Caco-2 (cell line): ENCODE measurements at regions not wholly inside any gene's neighbourhood (a gene's known extent, or its start where the extent isn't known, plus 50 kb on each side); places are given as distances from the start of the nearest gene placed in this dataset.

Experiments used
- BruUV-seq: library from RNA; stranded (reverse); fragments of 400-500 nt; replicated peaks from 2 replicates; lab custom pipeline; 2021; lab: Mats Ljungman, UMichigan
- CTCF ChIA-PET: fragments of 300-600 bp; sonication (Branson Sonifier 250); formaldehyde crosslinking; loops from one replicate; lab custom pipeline; 2022; ENCODE audit warnings: antibody characterized with exemption; lab: Charles Lee
- POLR2A ChIA-PET: fragments of 300-600 bp; sonication (Branson Sonifier 250); formaldehyde crosslinking; loops from one replicate; lab custom pipeline; 2022; ENCODE audit warnings: antibody characterized with exemption; lab: Charles Lee
- DNase-seq, 2 experiments: peaks; one replicate each; pipeline versions ENCODE4 v3.0.0 to v3.0.0-alpha.2; 2020 to 2022
- H3K27me3 ChIP-seq: replicated peaks from 2 replicates; pipeline ENCODE4 v1.6.0; 2011; ENCODE audit warnings: low read length; ENCODE audit not compliant: control insufficient read depth, insufficient read depth
- H3K36me3 ChIP-seq: 2 replicates; pipeline ENCODE4 v1.5.1; 2011; ENCODE audit warnings: low read length; ENCODE audit not compliant: control insufficient read depth, insufficient read depth
- H3K4me1 ChIP-seq: fragments of 250-450 bp; sonication (Bioruptor Pico); 2 replicates; pipeline ENCODE4 v1.5.1; 2020; ENCODE audit warnings: mild to moderate bottlenecking
- H3K4me3 ChIP-seq: 2 replicates; pipeline ENCODE4 v1.5.1; 2011; ENCODE audit warnings: low read depth, mild to moderate bottlenecking, control low read depth, low read length
- H3K9me3 ChIP-seq: fragments of 250-450 bp; sonication (Bioruptor Pico); 2 replicates; pipeline ENCODE4 v1.5.1; 2020; ENCODE audit warnings: mild to moderate bottlenecking, moderate library complexity
- H3K27ac Mint-ChIP-seq: one replicate; pipeline ENCODE4 v1.8.0; 2022; ENCODE audit warnings: mixed read lengths; ENCODE audit not compliant: unreplicated experiment
- H3K27me3 Mint-ChIP-seq: one replicate; pipeline ENCODE4 v1.8.0; 2022; ENCODE audit warnings: mixed read lengths; ENCODE audit not compliant: insufficient read depth, unreplicated experiment
- H3K36me3 Mint-ChIP-seq: one replicate; pipeline ENCODE4 v1.8.0; 2022; ENCODE audit warnings: mild to moderate bottlenecking, mixed read lengths; ENCODE audit not compliant: insufficient read depth, unreplicated experiment
- H3K4me1 Mint-ChIP-seq: one replicate; pipeline ENCODE4 v1.8.0; 2022; ENCODE audit warnings: low read depth, mixed read lengths; ENCODE audit not compliant: unreplicated experiment
- H3K4me3 Mint-ChIP-seq: one replicate; pipeline ENCODE4 v1.8.0; 2022; ENCODE audit warnings: mild to moderate bottlenecking, moderate library complexity, mixed read lengths; ENCODE audit not compliant: unreplicated experiment
- H3K9me3 Mint-ChIP-seq: one replicate; pipeline ENCODE4 v1.8.0; 2022; ENCODE audit warnings: mixed read lengths; ENCODE audit not compliant: unreplicated experiment
- intact Hi-C: fragments of 100-400 bp; cut with micrococcal nuclease; formaldehyde crosslinking; loops from one replicate; pipeline ENCODE4 v1.10.0; 2022; ENCODE audit not compliant: unreplicated experiment
- TF ChIP-seq, protein P1 (sequence below), 2 experiments: fragments of 200-600 bp in 1 of 2; IDR thresholded peaks; 1 replicate in 1 of 2; 2 replicates in 1 of 2; pipeline versions ENCODE4 v1.5.1 to v1.8.0; 2011 to 2022; ENCODE audit warnings: antibody characterized with exemption in 1 of 2, control low read depth in 1 of 2, inconsistent platforms in 1 of 2, low read depth in 1 of 2, low read length in 1 of 2, mild to moderate bottlenecking in 1 of 2, moderate library complexity in 1 of 2; ENCODE audit not compliant: insufficient read depth in 1 of 2, severe bottlenecking in 1 of 2, unreplicated experiment in 1 of 2

DNA sequence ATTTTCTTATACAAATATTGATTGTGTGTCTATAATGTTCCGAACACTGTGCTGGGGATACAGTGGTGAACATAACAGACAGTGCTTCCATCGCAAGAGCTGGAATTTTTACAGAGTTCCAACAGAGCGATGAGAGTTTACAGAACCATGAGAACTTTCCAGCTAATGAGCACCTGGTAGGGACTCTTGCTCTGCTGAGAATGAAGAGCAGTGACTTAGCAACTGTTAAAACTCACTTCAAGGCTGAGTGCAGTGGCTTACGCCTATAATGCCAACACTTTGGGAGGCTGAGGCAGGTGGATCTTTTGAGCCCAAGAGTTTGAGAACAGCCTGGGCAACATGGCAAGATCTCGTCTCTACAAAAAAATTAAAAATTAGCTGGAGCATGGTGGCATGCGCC is 113.8 kb upstream of the DIO2 start:
- H3K4me3 Mint-ChIP-seq, result no peak overlapping the region

DNA sequence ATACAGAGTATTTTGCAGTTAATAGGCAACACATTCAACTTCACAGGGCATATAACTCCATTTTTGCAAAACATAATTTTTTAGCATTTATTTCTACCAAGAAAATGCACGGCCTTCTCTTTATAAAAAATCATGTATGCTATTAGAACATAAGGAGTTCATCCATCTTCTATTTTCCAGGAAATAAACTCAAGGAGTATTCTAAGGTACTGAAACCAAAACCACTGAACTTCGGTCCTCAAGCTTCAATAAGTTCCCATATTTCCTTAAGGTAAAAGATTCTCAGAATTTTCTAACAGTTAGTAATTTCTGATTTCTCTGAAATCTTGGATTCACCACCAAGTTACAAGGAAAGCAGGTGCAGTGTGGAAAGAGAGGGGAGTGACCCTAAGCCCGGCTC is 113.3 kb upstream of the DIO2 start:
- intact Hi-C loops, result no loop called here
- ChIA-PET POLR2A (no interaction called here), CTCF (no interaction called here)
- H3K4me1 ChIP-seq, result no peaks in the 10 kb centered on the region
- TF ChIP-seq, protein P1, sequence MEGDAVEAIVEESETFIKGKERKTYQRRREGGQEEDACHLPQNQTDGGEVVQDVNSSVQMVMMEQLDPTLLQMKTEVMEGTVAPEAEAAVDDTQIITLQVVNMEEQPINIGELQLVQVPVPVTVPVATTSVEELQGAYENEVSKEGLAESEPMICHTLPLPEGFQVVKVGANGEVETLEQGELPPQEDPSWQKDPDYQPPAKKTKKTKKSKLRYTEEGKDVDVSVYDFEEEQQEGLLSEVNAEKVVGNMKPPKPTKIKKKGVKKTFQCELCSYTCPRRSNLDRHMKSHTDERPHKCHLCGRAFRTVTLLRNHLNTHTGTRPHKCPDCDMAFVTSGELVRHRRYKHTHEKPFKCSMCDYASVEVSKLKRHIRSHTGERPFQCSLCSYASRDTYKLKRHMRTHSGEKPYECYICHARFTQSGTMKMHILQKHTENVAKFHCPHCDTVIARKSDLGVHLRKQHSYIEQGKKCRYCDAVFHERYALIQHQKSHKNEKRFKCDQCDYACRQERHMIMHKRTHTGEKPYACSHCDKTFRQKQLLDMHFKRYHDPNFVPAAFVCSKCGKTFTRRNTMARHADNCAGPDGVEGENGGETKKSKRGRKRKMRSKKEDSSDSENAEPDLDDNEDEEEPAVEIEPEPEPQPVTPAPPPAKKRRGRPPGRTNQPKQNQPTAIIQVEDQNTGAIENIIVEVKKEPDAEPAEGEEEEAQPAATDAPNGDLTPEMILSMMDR (IDR thresholded peaks at IDR 0.05; ENCODE audit: insufficient read depth in 1 of 2, low read depth in 1 of 2, low read length in 1 of 2, severe bottlenecking in 1 of 2, unreplicated experiment in 1 of 2), result no peak
- no TSS peak for BruUV-seq
- DNase-seq, result no peak
- H3K9me3 Mint-ChIP-seq, result no peaks in the 10 kb centered on the region
- H3K27me3 ChIP-seq, result no peaks in the 10 kb centered on the region
- no peaks in the 10 kb centered on the region for H3K36me3 Mint-ChIP-seq
- no peaks in the 10 kb centered on the region for H3K9me3 ChIP-seq
- H3K27me3 Mint-ChIP-seq, result no peaks in the 10 kb centered on the region
- H3K27ac Mint-ChIP-seq, result no peak overlapping the region
- H3K4me3 Mint-ChIP-seq, result no peak overlapping the region
- no peak overlapping the region for H3K4me3 ChIP-seq
- H3K4me1 Mint-ChIP-seq, result no peaks in the 10 kb centered on the region
- no peaks in the 10 kb centered on the region for H3K36me3 ChIP-seq

More for the DNA sequence above, 113.8 kb upstream of the DIO2 start:
- no peaks in the 10 kb centered on the region for H3K9me3 ChIP-seq
- POLR2A ChIA-PET, result no interaction called here
- CTCF ChIA-PET, result no interaction called here
- no peaks in the 10 kb centered on the region for H3K36me3 ChIP-seq
- intact Hi-C loops, result no loop called here
- no peaks in the 10 kb centered on the region for H3K4me1 Mint-ChIP-seq
- H3K27ac Mint-ChIP-seq, result no peak overlapping the region
- H3K9me3 Mint-ChIP-seq, result no peaks in the 10 kb centered on the region
- TF ChIP-seq, protein P1 (IDR thresholded peaks at IDR 0.05; ENCODE audit: insufficient read depth in 1 of 2, low read depth in 1 of 2, low read length in 1 of 2, severe bottlenecking in 1 of 2, unreplicated experiment in 1 of 2), result no peak
- no peaks in the 10 kb centered on the region for H3K27me3 ChIP-seq
- no peaks in the 10 kb centered on the region for H3K27me3 Mint-ChIP-seq
- H3K36me3 Mint-ChIP-seq, result no peaks in the 10 kb centered on the region
- BruUV-seq, result no TSS peak
- DNase-seq, result no peak
- H3K4me3 ChIP-seq, result no peak overlapping the region
- no peaks in the 10 kb centered on the region for H3K4me1 ChIP-seq

DNA sequence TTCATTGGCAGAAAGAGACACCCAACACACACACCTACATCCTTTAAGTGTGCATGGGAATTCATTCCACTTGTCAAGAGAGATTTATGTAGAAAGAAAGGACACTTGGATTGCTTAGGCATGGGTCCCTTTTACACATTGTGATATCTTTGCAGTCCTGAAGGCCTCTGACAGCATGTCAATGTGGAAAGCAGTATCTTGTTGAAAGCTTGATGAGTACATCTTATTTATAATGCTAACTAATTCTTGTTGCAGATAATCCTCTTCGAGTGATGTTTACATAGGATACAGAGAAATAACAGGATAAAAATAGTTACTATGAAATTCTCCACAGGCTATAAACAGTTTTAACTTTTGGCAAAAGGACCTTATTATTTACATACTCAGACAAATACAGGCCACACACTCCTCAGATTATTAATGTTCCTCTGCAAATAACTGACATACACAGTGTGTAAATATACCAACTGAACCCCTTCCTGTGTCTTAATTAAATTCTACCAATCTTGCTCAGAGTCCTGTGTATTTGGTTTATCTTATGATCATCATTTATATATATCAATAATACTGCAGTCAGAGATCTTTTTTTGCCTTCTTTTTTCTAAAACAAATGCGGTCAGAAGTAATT is 111.8 kb upstream of the DIO2 start:
- Histone ChIP-seq H3K9me3 (no peaks in the 10 kb centered on the region), H3K36me3 (no peaks in the 10 kb centered on the region), H3K4me3 (no peak overlapping the region), H3K4me1 (no peaks in the 10 kb centered on the region), H3K27me3 (no peaks in the 10 kb centered on the region)
- intact Hi-C loops, result no loop called here
- Mint-ChIP-seq H3K4me1 (no peaks in the 10 kb centered on the region), H3K4me3 (no peak overlapping the region), H3K27me3 (peaks cover 3% of the 10 kb centered on the region), H3K9me3 (peaks cover 8% of the 10 kb centered on the region), H3K36me3 (no peaks in the 10 kb centered on the region), H3K27ac (no peak overlapping the region)
- POLR2A ChIA-PET, result no interaction called here
- BruUV-seq, result no TSS peak
- TF ChIP-seq, protein P1 (IDR thresholded peaks at IDR 0.05; ENCODE audit: insufficient read depth in 1 of 2, low read depth in 1 of 2, low read length in 1 of 2, severe bottlenecking in 1 of 2, unreplicated experiment in 1 of 2), result no peak
- CTCF ChIA-PET, result interaction anchor here (0.6 kb wide), 1 partner anchor 8 kb away, joined by 3 read pairs; no protein-coding TSS in a partner anchor
- DNase-seq, result no peak
